ENCODE measurements at regions not wholly inside any gene's neighbourhood (a gene's known extent, or its start where the extent isn't known, plus 50 kb on each side); places are given as distances from the start of the nearest gene placed in this dataset.

GRCh38 chr3:118495206-118495605, 539.4 kb downstream of the IGSF11 start:
- TF ChIP-seq, protein P1, sequence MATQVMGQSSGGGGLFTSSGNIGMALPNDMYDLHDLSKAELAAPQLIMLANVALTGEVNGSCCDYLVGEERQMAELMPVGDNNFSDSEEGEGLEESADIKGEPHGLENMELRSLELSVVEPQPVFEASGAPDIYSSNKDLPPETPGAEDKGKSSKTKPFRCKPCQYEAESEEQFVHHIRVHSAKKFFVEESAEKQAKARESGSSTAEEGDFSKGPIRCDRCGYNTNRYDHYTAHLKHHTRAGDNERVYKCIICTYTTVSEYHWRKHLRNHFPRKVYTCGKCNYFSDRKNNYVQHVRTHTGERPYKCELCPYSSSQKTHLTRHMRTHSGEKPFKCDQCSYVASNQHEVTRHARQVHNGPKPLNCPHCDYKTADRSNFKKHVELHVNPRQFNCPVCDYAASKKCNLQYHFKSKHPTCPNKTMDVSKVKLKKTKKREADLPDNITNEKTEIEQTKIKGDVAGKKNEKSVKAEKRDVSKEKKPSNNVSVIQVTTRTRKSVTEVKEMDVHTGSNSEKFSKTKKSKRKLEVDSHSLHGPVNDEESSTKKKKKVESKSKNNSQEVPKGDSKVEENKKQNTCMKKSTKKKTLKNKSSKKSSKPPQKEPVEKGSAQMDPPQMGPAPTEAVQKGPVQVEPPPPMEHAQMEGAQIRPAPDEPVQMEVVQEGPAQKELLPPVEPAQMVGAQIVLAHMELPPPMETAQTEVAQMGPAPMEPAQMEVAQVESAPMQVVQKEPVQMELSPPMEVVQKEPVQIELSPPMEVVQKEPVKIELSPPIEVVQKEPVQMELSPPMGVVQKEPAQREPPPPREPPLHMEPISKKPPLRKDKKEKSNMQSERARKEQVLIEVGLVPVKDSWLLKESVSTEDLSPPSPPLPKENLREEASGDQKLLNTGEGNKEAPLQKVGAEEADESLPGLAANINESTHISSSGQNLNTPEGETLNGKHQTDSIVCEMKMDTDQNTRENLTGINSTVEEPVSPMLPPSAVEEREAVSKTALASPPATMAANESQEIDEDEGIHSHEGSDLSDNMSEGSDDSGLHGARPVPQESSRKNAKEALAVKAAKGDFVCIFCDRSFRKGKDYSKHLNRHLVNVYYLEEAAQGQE (IDR thresholded peaks at IDR 0.05; ENCODE audit: insufficient read depth in 1 of 2, low read depth in 2 of 2, low read length in 2 of 2), result no peak
- TF ChIP-seq POLR2AphosphoS5 (IDR thresholded peaks at IDR 0.05; ENCODE audit: low read depth, low read length) (no peak), TAF1 (IDR thresholded peaks at IDR 0.05; ENCODE audit: borderline replicate concordance, insufficient read depth, low read length) (no peak)

All from PFSK-1 (cell line).